C4-2B (cell line): ENCODE measurements at regions not wholly inside any gene's neighbourhood (a gene's known extent, or its start where the extent isn't known, plus 50 kb on each side); places are given as distances from the start of the nearest gene placed in this dataset.

Source experiments
- H3K27ac ChIP-seq: fragments of 450-650 bp; 2 replicates; pipeline ENCODE4 v1.5.1; 2017
- CTCF ChIP-seq: fragments of 450-650 bp; conservative IDR thresholded peaks from 2 replicates; pipeline ENCODE4 v1.5.1; 2017; ENCODE audit warnings: mild to moderate bottlenecking
- ZFX ChIP-seq: fragments of 450-650 bp; IDR thresholded peaks from 2 replicates; pipeline ENCODE4 v1.6.1; 2017

DNA sequence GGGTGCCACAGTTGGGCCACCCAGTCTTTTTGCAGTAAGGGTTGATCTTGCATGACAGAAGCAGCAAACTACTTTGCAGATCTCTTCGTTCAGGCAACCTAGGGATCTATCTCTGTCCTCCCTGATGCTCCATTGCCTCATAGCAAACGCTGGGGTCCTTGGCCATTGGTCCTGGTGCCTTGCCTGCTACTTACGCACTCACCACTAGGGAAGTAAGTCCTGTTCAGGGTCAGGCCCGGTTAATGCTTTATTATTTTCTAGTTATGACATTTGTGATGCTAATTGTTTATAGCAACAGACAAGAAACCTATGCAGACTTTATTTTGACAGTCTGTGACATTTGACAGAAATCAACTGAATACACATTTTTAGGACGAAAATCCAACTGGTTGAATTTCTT lies 326.5 kb upstream of the FMN2 start:
- no peak overlapping the region for H3K27ac ChIP-seq
- TF ChIP-seq CTCF (no peak; the same call in 1 of the 2 replicates), ZFX (no peak)

GRCh38 chr1:239771550-239771949 lies 320.1 kb upstream of the FMN2 start:
- H3K27ac ChIP-seq: no peak overlapping the region
- TF ChIP-seq CTCF (no peak), ZFX (no peak)

DNA sequence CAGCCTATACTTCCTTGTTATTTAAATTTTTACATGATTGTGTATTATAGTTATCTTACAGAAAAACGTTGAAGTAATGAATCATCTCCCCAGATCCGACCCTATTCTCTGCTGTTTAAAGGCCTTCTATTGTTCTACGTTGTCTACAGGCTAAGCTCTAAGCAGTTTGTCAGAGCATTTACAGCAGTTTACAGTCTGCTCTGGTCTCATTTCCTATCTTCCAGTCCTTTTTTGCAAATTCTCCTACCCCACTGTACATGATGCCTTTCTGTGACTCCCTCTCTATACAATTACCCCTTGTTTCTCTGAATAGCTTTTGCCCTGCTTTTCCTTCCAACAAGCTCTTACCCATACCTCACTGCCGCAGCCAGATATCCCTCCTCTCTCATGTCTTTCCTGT lies 319.2 kb upstream of the FMN2 start:
- no peak overlapping the region for H3K27ac ChIP-seq
- TF ChIP-seq CTCF (no peak), ZFX (no peak)

DNA sequence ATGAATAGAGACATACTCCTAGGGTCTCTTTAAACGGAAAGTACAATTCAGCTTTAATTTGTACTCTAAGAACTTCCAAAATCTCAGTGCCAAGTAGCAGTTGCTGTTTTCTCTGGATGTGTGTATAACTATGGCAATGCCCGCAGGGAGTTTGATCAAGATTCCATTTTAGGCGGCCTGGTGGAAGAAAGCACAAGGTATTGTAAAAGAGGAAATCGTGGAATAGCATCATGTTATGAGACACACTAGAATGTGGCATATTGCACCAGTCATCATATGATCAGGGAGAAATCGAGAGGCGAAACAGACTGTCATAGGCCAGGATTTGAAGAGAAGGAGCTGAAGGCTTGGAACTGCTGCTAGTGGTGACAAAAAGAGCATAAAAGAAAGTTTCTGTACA lies 316.2 kb upstream of the FMN2 start:
- H3K27ac ChIP-seq: no peak overlapping the region
- TF ChIP-seq CTCF (no peak), ZFX (no peak)

DNA sequence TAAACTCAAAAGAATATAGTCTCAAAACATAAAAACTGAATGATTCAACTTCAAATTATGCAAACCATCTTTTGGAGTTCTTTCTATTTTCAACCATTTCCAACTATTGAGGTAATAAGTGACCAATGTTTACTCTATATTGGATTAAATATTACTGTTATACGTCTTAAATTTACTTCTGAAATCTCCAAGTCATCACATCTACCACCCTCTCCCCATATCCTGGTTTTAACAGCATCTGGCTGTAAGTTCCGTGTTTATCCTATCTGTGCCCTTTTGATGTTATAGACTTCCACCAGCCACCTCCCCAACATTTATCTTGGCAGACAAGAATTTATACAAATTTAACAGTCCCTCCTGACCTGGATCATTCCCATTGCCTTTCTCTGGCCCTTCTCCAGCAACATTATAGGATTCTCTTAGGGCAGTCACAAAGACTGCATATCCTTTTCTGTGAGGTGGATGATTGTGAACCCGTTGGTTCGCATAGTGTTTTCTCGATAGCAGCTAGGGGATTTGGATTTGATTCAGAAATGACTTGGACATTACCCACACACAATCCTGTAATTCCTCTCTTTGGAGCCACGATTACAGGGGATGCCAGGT lies 313.4 kb upstream of the FMN2 start:
- H3K27ac ChIP-seq: no peak overlapping the region

GRCh38 chr1:239779962-239780361 lies 311.7 kb upstream of the FMN2 start:
- TF ChIP-seq CTCF: no peak
- TF ChIP-seq ZFX: no peak
- H3K27ac ChIP-seq: no peak overlapping the region

More for the DNA sequence above, 313.4 kb upstream of the FMN2 start:
- TF ChIP-seq CTCF (no peak), ZFX (no peak)

DNA sequence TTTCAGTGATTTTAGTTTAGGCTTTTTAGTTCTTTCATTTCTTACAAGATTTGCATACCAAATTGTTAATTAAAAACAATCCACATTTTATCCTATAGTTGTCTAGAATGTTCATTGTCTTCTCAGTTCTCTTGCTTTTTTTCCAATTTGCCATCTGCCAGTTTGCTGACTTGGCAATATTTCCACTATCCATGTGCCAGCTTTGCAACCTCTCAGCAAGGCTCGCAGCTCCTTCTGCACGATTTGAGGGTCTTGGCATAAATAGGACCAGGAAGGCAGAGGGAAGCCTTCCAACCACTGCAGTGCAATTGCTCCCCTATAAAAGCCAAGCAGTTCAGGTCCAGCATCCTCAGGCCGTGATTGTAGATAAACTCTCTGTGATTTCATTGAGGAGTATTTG lies 306.8 kb upstream of the FMN2 start:
- no peak overlapping the region for H3K27ac ChIP-seq
- TF ChIP-seq CTCF (no peak), ZFX (no peak)
